ENCODE measurements at regions not wholly inside any gene's neighbourhood (a gene's known extent, or its start where the extent isn't known, plus 50 kb on each side); places are given as distances from the start of the nearest gene placed in this dataset.

GRCh38 chr11:80503990-80504389, 1063.2 kb upstream of the TENM4 start:
- no peak for TF ChIP-seq ZFX (IDR thresholded peaks at IDR 0.05; ENCODE audit: borderline replicate concordance)
- no peak for TF ChIP-seq CTCF (IDR thresholded peaks at IDR 0.05)
- no peak overlapping the region for H3K27ac ChIP-seq

GRCh38 chr11:80502511-80502910, 1061.7 kb upstream of the TENM4 start:
- TF ChIP-seq CTCF (IDR thresholded peaks at IDR 0.05): no peak

GRCh38 chr11:80495116-80495515, 1054.3 kb upstream of the TENM4 start:
- TF ChIP-seq ZFX (IDR thresholded peaks at IDR 0.05; ENCODE audit: borderline replicate concordance) (no peak), CTCF (IDR thresholded peaks at IDR 0.05) (no peak)
- no peak overlapping the region for H3K27ac ChIP-seq

More at GRCh38 chr11:80502511-80502910, 1061.7 kb upstream of the TENM4 start:
- H3K27ac ChIP-seq: no peak overlapping the region

- no peak overlapping the region for H3K27ac ChIP-seq
- TF ChIP-seq ZFX (IDR thresholded peaks at IDR 0.05; ENCODE audit: borderline replicate concordance) (no peak), CTCF (IDR thresholded peaks at IDR 0.05) (no peak)
Measured at GRCh38 chr11:80487952-80488351, 1047.1 kb upstream of the TENM4 start.

- no peak for TF ChIP-seq CTCF (IDR thresholded peaks at IDR 0.05)
- TF ChIP-seq ZFX (IDR thresholded peaks at IDR 0.05; ENCODE audit: borderline replicate concordance): no peak
- no peak overlapping the region for H3K27ac ChIP-seq
Measured at GRCh38 chr11:80486678-80487077, 1045.8 kb upstream of the TENM4 start.

- no peak for TF ChIP-seq CTCF (IDR thresholded peaks at IDR 0.05)
- TF ChIP-seq ZFX (IDR thresholded peaks at IDR 0.05; ENCODE audit: borderline replicate concordance): no peak
Measured at GRCh38 chr11:80477178-80477577, 1036.3 kb upstream of the TENM4 start.

GRCh38 chr11:80473562-80473961, 1032.7 kb upstream of the TENM4 start:
- no peak overlapping the region for H3K27ac ChIP-seq

More at GRCh38 chr11:80477178-80477577, 1036.3 kb upstream of the TENM4 start:
- no peak overlapping the region for H3K27ac ChIP-seq

More at GRCh38 chr11:80473562-80473961, 1032.7 kb upstream of the TENM4 start:
- TF ChIP-seq ZFX (IDR thresholded peaks at IDR 0.05; ENCODE audit: borderline replicate concordance) (no peak), CTCF (IDR thresholded peaks at IDR 0.05) (no peak)
